ENCODE measurements at regions not wholly inside any gene's neighbourhood (a gene's known extent, or its start where the extent isn't known, plus 50 kb on each side); places are given as distances from the start of the nearest gene placed in this dataset.

- no peak overlapping the region for H3K23ac ChIP-seq (ENCODE audit: low read depth, low read length)
- H3K4me3 ChIP-seq (ENCODE audit: insufficient read depth, low read depth, low read length) = no peak overlapping the region
- H2AFZ ChIP-seq (replicated peaks; ENCODE audit: low read length, poor library complexity) = no peak overlapping the region
- H3K4me1 ChIP-seq (ENCODE audit: control insufficient read depth, insufficient read depth, low read length) = no peaks in the 10 kb centered on the region
- H4K20me1 ChIP-seq (ENCODE audit: insufficient read depth, low read length) = 0 out of 2 replicates have a peak, but pooled peaks cover 5% of the 10 kb centered on the region
- no peaks in the 10 kb centered on the region; the same call in 1 of the 2 replicates for H3K27me3 ChIP-seq (ENCODE audit: control insufficient read depth, insufficient read depth, low read length)
- no peak overlapping the region for H3K4me2 ChIP-seq (ENCODE audit: low read depth, low read length)
- H2BK15ac ChIP-seq (ENCODE audit: low read depth, low read length) = no peak overlapping the region
- in situ Hi-C loops (cut with MboI; ENCODE audit: low sequenced_read_pairs) = no loop called here
- no peak overlapping the region for H3K4ac ChIP-seq (ENCODE audit: low read depth, low read length)
- no peak overlapping the region for H3K14ac ChIP-seq (replicated peaks; ENCODE audit: low read depth, low read length)
- H3K9me1 ChIP-seq (ENCODE audit: insufficient read depth, low read length) = no peaks in the 10 kb centered on the region
- TF ChIP-seq RFX5 (IDR thresholded peaks at IDR 0.05; ENCODE audit: low read depth, low read length) (no peak), CEBPB (IDR thresholded peaks at IDR 0.05; ENCODE audit: low read depth, low read length) (no peak), CHD1 (IDR thresholded peaks at IDR 0.05; ENCODE audit: low read depth, low read length) (no peak), CTCF (conservative IDR thresholded peaks at IDR 0.05; ENCODE audit: low read depth, low read length) (no peak)
- no peak for DNase-seq
- no peak for ATAC-seq (ENCODE audit: low read depth)
- H4K5ac ChIP-seq (ENCODE audit: low read depth, low read length) = no peak overlapping the region
- no peak overlapping the region for H3K9ac ChIP-seq (ENCODE audit: low read depth, low read length)
- no peak overlapping the region for H2BK20ac ChIP-seq (ENCODE audit: low read depth, low read length)
- H2AK5ac ChIP-seq (ENCODE audit: low read depth, low read length) = no peak overlapping the region
- no peak overlapping the region for H2BK120ac ChIP-seq (ENCODE audit: low read depth, low read length)
- H3K56ac ChIP-seq (ENCODE audit: extremely low read depth, insufficient read depth, low read length) = no peak overlapping the region
- H3K9me3 ChIP-seq (ENCODE audit: control insufficient read depth, insufficient read depth, low read length) = no peaks in the 10 kb centered on the region
- no peaks in the 10 kb centered on the region for H3K79me1 ChIP-seq (ENCODE audit: low read depth in 1 of 2, low read length in 2 of 2)
- WGBS, 2 experiments (ENCODE audit: extremely low coverage in 2 of 2, insufficient read length in 1 of 2) = no CpG with 5 or more reads among the region's 4 CpGs
- H4K8ac ChIP-seq (ENCODE audit: low read depth in 2 of 2, low read length in 2 of 2) = no peak overlapping the region
- H4K91ac ChIP-seq (ENCODE audit: insufficient read depth, low read depth, low read length) = no peak overlapping the region
- dilution Hi-C loops (cut with HindIII; ENCODE audit: low sequenced_read_pairs, unreplicated experiment) = no loop called here
- no peak overlapping the region for H2AK9ac ChIP-seq (replicated peaks; ENCODE audit: low read depth, low read length, poor library complexity)
- intact Hi-C loops (cut with micrococcal nuclease) = no loop called here
- ChIA-PET CTCF (no interaction called here), POLR2A (ENCODE audit: unreplicated experiment) (no interaction called here)
- no TSS peak for BruUV-seq (replicated peaks)
- no peaks in the 10 kb centered on the region for H3K36me3 ChIP-seq (ENCODE audit: control insufficient read depth, insufficient read depth, low read length)
- no peak overlapping the region for H3K27ac ChIP-seq (ENCODE audit: insufficient read depth, low read length)
- H2BK5ac ChIP-seq (ENCODE audit: low read depth, low read length, poor library complexity, severe bottlenecking) = no peak overlapping the region
- no peak overlapping the region for H3K18ac ChIP-seq (ENCODE audit: low read depth, low read length)
These were observed 175.1 kb upstream of the RADX start for GRCh38 chrX:106436691-106437090.

All from IMR-90 (cell line).